ENCODE measurements at regions not wholly inside any gene's neighbourhood (a gene's known extent, or its start where the extent isn't known, plus 50 kb on each side); places are given as distances from the start of the nearest gene placed in this dataset.

DNA sequence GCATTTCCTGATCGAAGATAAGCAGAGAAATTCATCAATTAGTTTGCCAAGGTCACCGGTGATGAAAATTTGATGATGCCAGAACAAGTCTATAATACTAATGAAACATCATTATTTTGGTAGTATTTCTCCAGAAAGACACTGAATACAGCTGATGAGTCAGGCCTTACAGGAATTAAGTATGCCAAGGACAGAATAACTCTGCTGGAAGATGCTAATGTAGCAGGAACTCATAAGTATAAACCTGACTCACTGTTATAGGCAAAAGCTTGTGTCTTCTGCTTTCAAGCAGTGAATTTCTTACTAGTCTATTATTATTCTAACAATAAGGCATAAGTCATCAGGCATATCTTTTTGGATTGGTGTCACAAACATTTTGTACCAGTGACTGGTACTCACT lies 1825.1 kb upstream of the IGFBP7 start:
- no peaks in the 10 kb centered on the region for H3K27me3 ChIP-seq (ENCODE audit: insufficient read depth)
- TF ChIP-seq POLR2AphosphoS5 (IDR thresholded peaks at IDR 0.05; ENCODE audit: low read depth) (no peak), CREB1 (CRISPR knock-in tag; IDR thresholded peaks at IDR 0.05; ENCODE audit: low read depth) (no peak), STAT1 (IDR thresholded peaks at IDR 0.05; ENCODE audit: unreplicated experiment) (no peak), EZH2phosphoT487 (IDR thresholded peaks at IDR 0.05; ENCODE audit: unreplicated experiment) (no peak), NANOG (IDR thresholded peaks at IDR 0.05; ENCODE audit: borderline replicate concordance) (no peak), ZNF114 (CRISPR knock-in tag; IDR thresholded peaks at IDR 0.05) (no peak), EZH2 (IDR thresholded peaks at IDR 0.05; ENCODE audit: low read depth, unreplicated experiment) (no peak), ZNF331 (CRISPR knock-in tag; IDR thresholded peaks at IDR 0.05; ENCODE audit: low read depth) (no peak)
- TF ChIP-seq, protein P1, sequence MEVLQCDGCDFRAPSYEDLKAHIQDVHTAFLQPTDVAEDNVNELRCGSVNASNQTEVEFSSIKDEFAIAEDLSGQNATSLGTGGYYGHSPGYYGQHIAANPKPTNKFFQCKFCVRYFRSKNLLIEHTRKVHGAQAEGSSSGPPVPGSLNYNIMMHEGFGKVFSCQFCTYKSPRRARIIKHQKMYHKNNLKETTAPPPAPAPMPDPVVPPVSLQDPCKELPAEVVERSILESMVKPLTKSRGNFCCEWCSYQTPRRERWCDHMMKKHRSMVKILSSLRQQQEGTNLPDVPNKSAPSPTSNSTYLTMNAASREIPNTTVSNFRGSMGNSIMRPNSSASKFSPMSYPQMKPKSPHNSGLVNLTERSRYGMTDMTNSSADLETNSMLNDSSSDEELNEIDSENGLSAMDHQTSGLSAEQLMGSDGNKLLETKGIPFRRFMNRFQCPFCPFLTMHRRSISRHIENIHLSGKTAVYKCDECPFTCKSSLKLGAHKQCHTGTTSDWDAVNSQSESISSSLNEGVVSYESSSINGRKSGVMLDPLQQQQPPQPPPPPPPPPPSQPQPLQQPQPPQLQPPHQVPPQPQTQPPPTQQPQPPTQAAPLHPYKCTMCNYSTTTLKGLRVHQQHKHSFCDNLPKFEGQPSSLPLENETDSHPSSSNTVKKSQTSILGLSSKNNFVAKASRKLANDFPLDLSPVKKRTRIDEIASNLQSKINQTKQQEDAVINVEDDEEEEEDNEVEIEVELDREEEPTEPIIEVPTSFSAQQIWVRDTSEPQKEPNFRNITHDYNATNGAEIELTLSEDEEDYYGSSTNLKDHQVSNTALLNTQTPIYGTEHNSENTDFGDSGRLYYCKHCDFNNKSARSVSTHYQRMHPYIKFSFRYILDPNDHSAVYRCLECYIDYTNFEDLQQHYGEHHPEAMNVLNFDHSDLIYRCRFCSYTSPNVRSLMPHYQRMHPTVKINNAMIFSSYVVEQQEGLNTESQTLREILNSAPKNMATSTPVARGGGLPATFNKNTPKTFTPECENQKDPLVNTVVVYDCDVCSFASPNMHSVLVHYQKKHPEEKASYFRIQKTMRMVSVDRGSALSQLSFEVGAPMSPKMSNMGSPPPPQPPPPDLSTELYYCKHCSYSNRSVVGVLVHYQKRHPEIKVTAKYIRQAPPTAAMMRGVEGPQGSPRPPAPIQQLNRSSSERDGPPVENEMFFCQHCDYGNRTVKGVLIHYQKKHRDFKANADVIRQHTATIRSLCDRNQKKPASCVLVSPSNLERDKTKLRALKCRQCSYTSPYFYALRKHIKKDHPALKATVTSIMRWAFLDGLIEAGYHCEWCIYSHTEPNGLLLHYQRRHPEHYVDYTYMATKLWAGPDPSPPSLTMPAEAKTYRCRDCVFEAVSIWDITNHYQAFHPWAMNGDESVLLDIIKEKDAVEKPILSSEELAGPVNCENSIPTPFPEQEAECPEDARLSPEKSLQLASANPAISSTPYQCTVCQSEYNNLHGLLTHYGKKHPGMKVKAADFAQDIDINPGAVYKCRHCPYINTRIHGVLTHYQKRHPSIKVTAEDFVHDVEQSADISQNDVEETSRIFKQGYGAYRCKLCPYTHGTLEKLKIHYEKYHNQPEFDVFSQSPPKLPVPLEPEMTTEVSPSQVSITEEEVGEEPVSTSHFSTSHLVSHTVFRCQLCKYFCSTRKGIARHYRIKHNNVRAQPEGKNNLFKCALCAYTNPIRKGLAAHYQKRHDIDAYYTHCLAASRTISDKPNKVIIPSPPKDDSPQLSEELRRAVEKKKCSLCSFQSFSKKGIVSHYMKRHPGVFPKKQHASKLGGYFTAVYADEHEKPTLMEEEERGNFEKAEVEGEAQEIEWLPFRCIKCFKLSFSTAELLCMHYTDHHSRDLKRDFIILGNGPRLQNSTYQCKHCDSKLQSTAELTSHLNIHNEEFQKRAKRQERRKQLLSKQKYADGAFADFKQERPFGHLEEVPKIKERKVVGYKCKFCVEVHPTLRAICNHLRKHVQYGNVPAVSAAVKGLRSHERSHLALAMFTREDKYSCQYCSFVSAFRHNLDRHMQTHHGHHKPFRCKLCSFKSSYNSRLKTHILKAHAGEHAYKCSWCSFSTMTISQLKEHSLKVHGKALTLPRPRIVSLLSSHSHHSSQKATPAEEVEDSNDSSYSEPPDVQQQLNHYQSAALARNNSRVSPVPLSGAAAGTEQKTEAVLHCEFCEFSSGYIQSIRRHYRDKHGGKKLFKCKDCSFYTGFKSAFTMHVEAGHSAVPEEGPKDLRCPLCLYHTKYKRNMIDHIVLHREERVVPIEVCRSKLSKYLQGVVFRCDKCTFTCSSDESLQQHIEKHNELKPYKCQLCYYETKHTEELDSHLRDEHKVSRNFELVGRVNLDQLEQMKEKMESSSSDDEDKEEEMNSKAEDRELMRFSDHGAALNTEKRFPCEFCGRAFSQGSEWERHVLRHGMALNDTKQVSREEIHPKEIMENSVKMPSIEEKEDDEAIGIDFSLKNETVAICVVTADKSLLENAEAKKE (CRISPR knock-in tag; IDR thresholded peaks at IDR 0.05): no peak
- TF ChIP-seq, protein P2, sequence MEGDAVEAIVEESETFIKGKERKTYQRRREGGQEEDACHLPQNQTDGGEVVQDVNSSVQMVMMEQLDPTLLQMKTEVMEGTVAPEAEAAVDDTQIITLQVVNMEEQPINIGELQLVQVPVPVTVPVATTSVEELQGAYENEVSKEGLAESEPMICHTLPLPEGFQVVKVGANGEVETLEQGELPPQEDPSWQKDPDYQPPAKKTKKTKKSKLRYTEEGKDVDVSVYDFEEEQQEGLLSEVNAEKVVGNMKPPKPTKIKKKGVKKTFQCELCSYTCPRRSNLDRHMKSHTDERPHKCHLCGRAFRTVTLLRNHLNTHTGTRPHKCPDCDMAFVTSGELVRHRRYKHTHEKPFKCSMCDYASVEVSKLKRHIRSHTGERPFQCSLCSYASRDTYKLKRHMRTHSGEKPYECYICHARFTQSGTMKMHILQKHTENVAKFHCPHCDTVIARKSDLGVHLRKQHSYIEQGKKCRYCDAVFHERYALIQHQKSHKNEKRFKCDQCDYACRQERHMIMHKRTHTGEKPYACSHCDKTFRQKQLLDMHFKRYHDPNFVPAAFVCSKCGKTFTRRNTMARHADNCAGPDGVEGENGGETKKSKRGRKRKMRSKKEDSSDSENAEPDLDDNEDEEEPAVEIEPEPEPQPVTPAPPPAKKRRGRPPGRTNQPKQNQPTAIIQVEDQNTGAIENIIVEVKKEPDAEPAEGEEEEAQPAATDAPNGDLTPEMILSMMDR (conservative IDR thresholded peaks at IDR 0.05; ENCODE audit: low read depth in 2 of 2): no peak
- TF ChIP-seq, protein P3, sequence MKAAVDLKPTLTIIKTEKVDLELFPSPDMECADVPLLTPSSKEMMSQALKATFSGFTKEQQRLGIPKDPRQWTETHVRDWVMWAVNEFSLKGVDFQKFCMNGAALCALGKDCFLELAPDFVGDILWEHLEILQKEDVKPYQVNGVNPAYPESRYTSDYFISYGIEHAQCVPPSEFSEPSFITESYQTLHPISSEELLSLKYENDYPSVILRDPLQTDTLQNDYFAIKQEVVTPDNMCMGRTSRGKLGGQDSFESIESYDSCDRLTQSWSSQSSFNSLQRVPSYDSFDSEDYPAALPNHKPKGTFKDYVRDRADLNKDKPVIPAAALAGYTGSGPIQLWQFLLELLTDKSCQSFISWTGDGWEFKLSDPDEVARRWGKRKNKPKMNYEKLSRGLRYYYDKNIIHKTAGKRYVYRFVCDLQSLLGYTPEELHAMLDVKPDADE (IDR thresholded peaks at IDR 0.05): no peak
- no peak for ATAC-seq

More for the DNA sequence above, 1825.1 kb upstream of the IGFBP7 start:
- no peak for DNase-seq (ENCODE audit: low spot score)
- no peak overlapping the region for H2AFZ ChIP-seq
- Mint-ChIP-seq H3K4me3 (no peak overlapping the region), H3K36me3 (ENCODE audit: low read depth) (peaks cover 3% of the 10 kb centered on the region; the same call in 1 of the 3 replicates), H3K27me3 (ENCODE audit: insufficient read depth, low read depth, poor library complexity) (no peaks in the 10 kb centered on the region), H3K9me3 (peaks cover 9% of the 10 kb centered on the region; the same call in 2 of the 3 replicates), H3K27ac (no peak overlapping the region), H3K4me1 (peaks cover 9% of the 10 kb centered on the region; the same call in 2 of the 3 replicates)
- H4K20me1 ChIP-seq (replicated peaks; ENCODE audit: insufficient read depth): no peaks in the 10 kb centered on the region
- H3F3A ChIP-seq (replicated peaks; ENCODE audit: low read depth): no peaks in the 10 kb centered on the region
- no peak overlapping the region for H3K27ac ChIP-seq (ENCODE audit: low read depth)
- H3K36me3 ChIP-seq (ENCODE audit: insufficient read depth): no peaks in the 10 kb centered on the region
- no peaks in the 10 kb centered on the region for H3K79me2 ChIP-seq (replicated peaks; ENCODE audit: insufficient read depth)
- no peak overlapping the region for H3K4me3 ChIP-seq
- H3K4me1 ChIP-seq (ENCODE audit: insufficient read depth): peaks cover 5% of the 10 kb centered on the region; the same call in 1 of the 2 replicates
- H3K9me2 ChIP-seq (ENCODE audit: insufficient read depth): no peaks in the 10 kb centered on the region
- no peak overlapping the region for H3K4me2 ChIP-seq
